Activated naive CD8-positive, alpha-beta T cell treated with anti-CD3 and anti-CD28 coated beads for 36 hours (primary cell): ENCODE measurements at regions not wholly inside any gene's neighbourhood (a gene's known extent, or its start where the extent isn't known, plus 50 kb on each side); places are given as distances from the start of the nearest gene placed in this dataset.
"Not testable (repeated sequence)": the region's sequence is repeated elsewhere in the genome, so short reads cannot be mapped to it uniquely, and the experiment has no call there.

ENCODE experiments used
- DNase-seq: peaks from one replicate; pipeline ENCODE4 v3.0.0; 2021
- H3K27ac Mint-ChIP-seq: one replicate; pipeline ENCODE4 v1.8.0; 2022; ENCODE audit warnings: mild to moderate bottlenecking, moderate library complexity, mixed read lengths
- H3K27me3 Mint-ChIP-seq: one replicate; pipeline ENCODE4 v1.8.0; 2022; ENCODE audit warnings: mild to moderate bottlenecking, mixed read lengths
- H3K36me3 Mint-ChIP-seq: one replicate; pipeline ENCODE4 v1.8.0; 2021; ENCODE audit warnings: mild to moderate bottlenecking, mixed read lengths
- H3K4me1 Mint-ChIP-seq: one replicate; pipeline ENCODE4 v1.8.0; 2021; ENCODE audit warnings: mixed read lengths
- H3K4me3 Mint-ChIP-seq: one replicate; pipeline ENCODE4 v1.8.0; 2022; ENCODE audit warnings: mild to moderate bottlenecking, moderate library complexity, mixed read lengths
- H3K9me3 Mint-ChIP-seq: one replicate; pipeline ENCODE4 v1.8.0; 2022; ENCODE audit warnings: mixed read lengths

- H3K4me3 Mint-ChIP-seq: no peak overlapping the region
- DNase-seq: no peak
- no peak overlapping the region for H3K27ac Mint-ChIP-seq
- no peaks in the 10 kb centered on the region for H3K27me3 Mint-ChIP-seq
- H3K4me1 Mint-ChIP-seq: no peaks in the 10 kb centered on the region
- peaks cover 6% of the 10 kb centered on the region for H3K9me3 Mint-ChIP-seq
- H3K36me3 Mint-ChIP-seq: no peaks in the 10 kb centered on the region
These were observed 162.6 kb downstream of the PPP1R3A start for GRCh38 chr7:113756250-113756649.

- Mint-ChIP-seq H3K27ac (no peak overlapping the region), H3K36me3 (no peaks in the 10 kb centered on the region), H3K9me3 (peaks cover 8% of the 10 kb centered on the region), H3K4me3 (no peak overlapping the region), H3K27me3 (no peaks in the 10 kb centered on the region), H3K4me1 (no peaks in the 10 kb centered on the region)
- DNase-seq: no peak
These were observed 166.1 kb downstream of the PPP1R3A start for GRCh38 chr7:113752689-113753088.

- no peaks in the 10 kb centered on the region for H3K4me1 Mint-ChIP-seq
- DNase-seq: no peak
- no peak overlapping the region for H3K4me3 Mint-ChIP-seq
- no peaks in the 10 kb centered on the region for H3K36me3 Mint-ChIP-seq
- H3K27me3 Mint-ChIP-seq: no peaks in the 10 kb centered on the region
- H3K27ac Mint-ChIP-seq: no peak overlapping the region
- peaks cover 4% of the 10 kb centered on the region for H3K9me3 Mint-ChIP-seq
These were observed 166.5 kb downstream of the PPP1R3A start for GRCh38 chr7:113752289-113752688.

- no peaks in the 10 kb centered on the region for H3K27me3 Mint-ChIP-seq
- H3K9me3 Mint-ChIP-seq: peaks cover 4% of the 10 kb centered on the region
- H3K36me3 Mint-ChIP-seq: no peaks in the 10 kb centered on the region
- H3K4me3 Mint-ChIP-seq: no peak overlapping the region
- no peak for DNase-seq
- H3K4me1 Mint-ChIP-seq: no peaks in the 10 kb centered on the region
- H3K27ac Mint-ChIP-seq: no peak overlapping the region
These were observed 167.3 kb downstream of the PPP1R3A start for GRCh38 chr7:113751547-113751946.

- H3K4me1 Mint-ChIP-seq, H3K9me3 Mint-ChIP-seq, H3K27ac Mint-ChIP-seq, H3K36me3 Mint-ChIP-seq, H3K4me3 Mint-ChIP-seq, DNase-seq, H3K27me3 Mint-ChIP-seq: not testable (repeated sequence)
These were observed 170.4 kb downstream of the PPP1R3A start for GRCh38 chr7:113748385-113748784.

DNA sequence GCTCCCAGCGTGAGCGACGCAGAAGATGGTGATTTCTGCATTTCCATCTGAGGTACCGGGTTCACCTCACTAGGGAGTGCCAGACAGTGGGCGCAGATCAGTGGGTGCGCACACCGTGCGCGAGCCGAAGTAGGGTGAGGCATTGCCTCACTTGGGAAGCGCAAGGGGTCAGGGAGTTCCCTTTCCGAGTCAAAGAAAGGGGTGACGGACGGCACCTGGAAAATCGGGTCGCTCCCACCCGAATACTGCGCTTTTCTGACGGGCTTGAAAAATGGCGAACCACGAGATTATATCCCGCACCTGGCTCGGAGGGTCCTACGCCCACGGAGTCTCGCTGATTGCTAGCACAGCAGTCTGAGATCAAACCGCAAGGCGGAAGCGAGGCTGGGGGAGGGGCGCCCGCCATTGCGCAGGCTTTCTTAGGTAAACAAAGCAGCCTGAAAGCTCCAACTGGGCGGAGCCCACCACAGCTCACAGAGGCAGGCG is 175.8 kb downstream of the PPP1R3A start:
- H3K9me3 Mint-ChIP-seq, H3K27me3 Mint-ChIP-seq: not testable (repeated sequence)

DNA sequence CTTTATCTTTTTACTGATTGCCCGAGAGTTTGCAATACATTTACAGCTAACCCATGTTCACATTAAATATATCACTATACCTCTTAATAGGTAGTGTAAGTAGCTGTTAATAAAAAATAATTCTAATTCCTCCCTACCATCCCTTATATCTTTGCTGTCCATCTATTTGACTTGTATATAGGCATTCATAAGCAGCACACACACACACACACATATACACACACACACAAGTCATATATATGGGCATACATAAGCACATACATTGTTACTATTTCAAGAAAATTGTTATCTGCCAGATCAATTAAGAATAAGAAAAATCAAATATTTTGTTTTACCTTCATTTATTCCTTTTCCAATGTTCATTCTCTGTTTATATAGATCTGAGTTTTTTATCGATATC is 176.4 kb downstream of the PPP1R3A start:
- H3K27me3 Mint-ChIP-seq: no peaks in the 10 kb centered on the region
- no peak overlapping the region for H3K4me3 Mint-ChIP-seq
- H3K27ac Mint-ChIP-seq: no peak overlapping the region

More for the DNA sequence above, 175.8 kb downstream of the PPP1R3A start:
- not testable (repeated sequence) for H3K4me3 Mint-ChIP-seq, DNase-seq, H3K4me1 Mint-ChIP-seq, H3K27ac Mint-ChIP-seq, H3K36me3 Mint-ChIP-seq

GRCh38 chr7:113731571-113731970 is 187.2 kb downstream of the PPP1R3A start:
- no peak for DNase-seq
- Mint-ChIP-seq H3K27me3 (no peaks in the 10 kb centered on the region), H3K36me3 (no peaks in the 10 kb centered on the region), H3K4me3 (no peak overlapping the region), H3K27ac (no peak overlapping the region), H3K4me1 (no peaks in the 10 kb centered on the region), H3K9me3 (peaks cover 1% of the 10 kb centered on the region)

More for the DNA sequence above, 176.4 kb downstream of the PPP1R3A start:
- Mint-ChIP-seq H3K4me1 (no peaks in the 10 kb centered on the region), H3K36me3 (no peaks in the 10 kb centered on the region), H3K9me3 (peaks cover 2% of the 10 kb centered on the region)
- DNase-seq: no peak

- Mint-ChIP-seq H3K4me3 (no peak overlapping the region), H3K4me1 (no peaks in the 10 kb centered on the region), H3K27me3 (no peaks in the 10 kb centered on the region), H3K27ac (no peak overlapping the region), H3K9me3 (peaks cover 1% of the 10 kb centered on the region), H3K36me3 (no peaks in the 10 kb centered on the region)
- DNase-seq: no peak
These were observed 188.4 kb downstream of the PPP1R3A start for GRCh38 chr7:113730309-113730955.

DNA sequence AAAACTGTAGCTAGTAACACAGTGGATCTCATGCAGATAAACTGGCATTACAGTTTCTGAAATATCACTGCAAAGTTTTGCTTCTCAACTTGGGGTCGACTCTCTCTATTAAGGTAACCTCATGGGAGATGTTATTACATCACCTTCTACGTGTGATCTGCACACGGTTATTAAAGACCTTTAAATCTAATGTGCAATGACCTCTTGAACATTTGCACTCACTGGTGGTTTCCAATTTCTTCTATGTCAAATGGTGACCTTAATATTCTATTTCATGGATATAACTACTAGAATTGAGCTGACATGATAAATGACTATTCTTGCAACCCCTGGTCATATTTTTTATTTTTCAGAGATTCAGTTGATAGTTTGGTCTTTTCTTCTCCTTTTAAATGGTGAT is 191.3 kb downstream of the PPP1R3A start:
- Mint-ChIP-seq H3K4me3 (no peak overlapping the region), H3K36me3 (no peaks in the 10 kb centered on the region), H3K27ac (no peak overlapping the region), H3K27me3 (peaks cover 4% of the 10 kb centered on the region), H3K4me1 (no peaks in the 10 kb centered on the region), H3K9me3 (peaks cover 1% of the 10 kb centered on the region)
- no peak for DNase-seq

DNA sequence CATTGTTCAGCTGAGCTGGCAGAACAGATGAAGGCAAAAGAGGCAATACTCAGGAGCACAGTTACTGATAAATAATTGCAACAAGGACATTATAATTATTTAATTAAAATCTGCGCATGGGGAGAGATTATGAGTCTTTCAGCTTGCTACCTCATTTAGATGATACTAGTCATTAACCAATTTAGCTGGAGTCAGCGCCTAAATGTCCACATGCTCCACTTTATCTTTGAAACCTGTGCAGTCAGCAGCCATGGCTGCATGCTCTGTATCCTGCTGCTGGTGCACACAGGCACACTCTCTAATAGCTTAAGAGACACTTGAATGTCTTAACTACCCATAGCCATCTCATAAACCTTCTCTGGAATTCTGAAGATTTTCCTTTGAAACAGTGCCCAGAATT is 196.8 kb downstream of the PPP1R3A start:
- Mint-ChIP-seq H3K4me1 (no peaks in the 10 kb centered on the region), H3K9me3 (no peaks in the 10 kb centered on the region), H3K27ac (no peak overlapping the region), H3K27me3 (peaks cover 4% of the 10 kb centered on the region), H3K4me3 (no peak overlapping the region), H3K36me3 (no peaks in the 10 kb centered on the region)
- no peak for DNase-seq

DNA sequence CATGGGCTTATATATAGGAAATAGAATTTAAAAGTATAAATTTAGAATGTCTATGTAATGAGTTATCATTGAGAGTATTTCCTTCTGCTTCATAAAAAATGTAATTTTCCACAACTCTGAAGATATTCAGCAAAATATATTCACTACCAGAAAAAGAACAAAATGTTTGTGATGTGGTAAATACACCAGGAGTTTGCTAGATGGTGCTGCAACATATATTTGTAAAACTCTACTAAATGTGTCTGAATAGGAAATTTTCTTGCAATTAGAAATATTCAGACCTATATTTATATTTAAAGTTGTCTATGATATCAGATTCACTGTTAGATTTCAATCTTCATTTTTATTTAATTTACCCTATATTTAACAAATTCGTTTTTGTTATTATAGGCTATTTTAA is 201.1 kb downstream of the PPP1R3A start:
- Mint-ChIP-seq H3K4me1 (no peaks in the 10 kb centered on the region), H3K9me3 (no peaks in the 10 kb centered on the region), H3K4me3 (no peak overlapping the region), H3K27ac (no peak overlapping the region), H3K27me3 (no peaks in the 10 kb centered on the region), H3K36me3 (no peaks in the 10 kb centered on the region)
- no peak for DNase-seq

DNA sequence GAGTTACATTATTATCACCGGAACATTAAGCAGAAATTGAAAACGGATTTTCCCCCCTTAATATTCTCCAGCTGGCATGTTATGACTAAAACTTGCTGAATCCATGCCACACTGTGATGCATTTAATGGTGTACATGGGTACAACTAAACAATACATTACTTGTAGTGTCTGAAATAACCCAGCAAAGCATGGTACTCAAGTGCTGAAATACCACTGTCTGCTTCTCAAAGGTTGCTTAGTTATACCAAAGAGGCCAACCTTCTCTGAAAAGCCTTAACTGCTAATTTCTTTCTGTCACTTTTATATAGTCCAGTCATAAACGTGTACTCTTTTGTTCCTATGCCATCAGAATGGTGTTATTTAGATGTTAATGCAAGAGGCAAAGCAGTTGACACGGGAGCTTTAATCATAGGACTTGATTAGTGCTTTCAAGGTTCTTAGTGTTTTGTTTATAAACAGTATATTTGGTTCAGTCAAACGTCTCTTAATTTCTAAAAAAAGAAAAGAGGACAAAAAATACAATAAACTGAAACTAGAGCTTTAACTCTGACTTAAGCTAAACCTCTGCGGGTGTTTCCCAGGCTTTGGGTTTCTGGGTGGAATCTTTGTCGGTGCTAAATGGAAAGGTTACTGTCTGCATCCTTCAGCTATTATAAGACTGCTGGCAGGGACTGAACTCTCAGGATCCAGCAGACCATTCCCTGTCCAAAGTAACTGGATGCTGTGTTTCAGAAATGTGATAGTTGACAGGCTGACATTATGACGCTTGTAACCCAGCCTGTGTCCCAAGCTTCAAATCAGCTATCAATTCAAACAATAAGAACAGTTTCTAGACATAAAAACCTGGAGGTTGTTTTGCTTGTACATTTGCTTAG is 202.6 kb downstream of the PPP1R3A start:
- no peak overlapping the region for H3K27ac Mint-ChIP-seq
- no peaks in the 10 kb centered on the region for H3K36me3 Mint-ChIP-seq
- H3K4me1 Mint-ChIP-seq: no peaks in the 10 kb centered on the region
- no peaks in the 10 kb centered on the region for H3K9me3 Mint-ChIP-seq
- no peak overlapping the region for H3K4me3 Mint-ChIP-seq
- H3K27me3 Mint-ChIP-seq: no peaks in the 10 kb centered on the region
- DNase-seq: no peak

DNA sequence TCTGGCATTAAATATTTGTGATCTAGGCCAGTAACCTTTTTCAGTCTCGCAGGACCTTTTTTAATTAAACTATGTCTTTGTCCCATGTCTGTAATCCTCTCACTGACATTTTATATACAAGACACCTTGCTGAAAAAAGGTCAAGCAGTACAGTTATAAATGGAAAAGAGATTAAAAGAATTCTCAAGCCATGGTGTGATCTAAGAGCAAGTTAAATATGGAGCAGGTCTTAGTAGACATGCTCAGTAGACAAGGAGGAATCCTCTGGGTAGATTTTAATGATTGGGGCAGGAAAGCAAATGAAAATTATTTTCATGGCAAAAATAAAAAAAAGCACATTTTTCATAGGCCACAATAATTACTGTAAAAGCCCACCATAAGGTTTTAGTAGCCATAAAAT is 203.5 kb downstream of the PPP1R3A start:
- no peaks in the 10 kb centered on the region for H3K9me3 Mint-ChIP-seq

GRCh38 chr7:113710310-113711096 is 208.3 kb downstream of the PPP1R3A start:
- Mint-ChIP-seq H3K4me3 (no peak overlapping the region), H3K27me3 (peaks cover 10% of the 10 kb centered on the region), H3K27ac (no peak overlapping the region), H3K36me3 (no peaks in the 10 kb centered on the region), H3K4me1 (no peaks in the 10 kb centered on the region), H3K9me3 (no peaks in the 10 kb centered on the region)
- peak; percentile 14 for DNase-seq

More for the DNA sequence above, 203.5 kb downstream of the PPP1R3A start:
- H3K36me3 Mint-ChIP-seq: no peaks in the 10 kb centered on the region
- no peak overlapping the region for H3K4me3 Mint-ChIP-seq
- H3K27me3 Mint-ChIP-seq: peaks cover 1% of the 10 kb centered on the region
- no peak for DNase-seq
- no peak overlapping the region for H3K27ac Mint-ChIP-seq
- no peaks in the 10 kb centered on the region for H3K4me1 Mint-ChIP-seq
